Lower leg skin (tissue), 4 donors: ENCODE measurements at regions not wholly inside any gene's neighbourhood (a gene's known extent, or its start where the extent isn't known, plus 50 kb on each side); places are given as distances from the start of the nearest gene placed in this dataset.

Experiments
- DNase-seq, 2 donors: peaks; one replicate each; pipeline ENCODE4 v3.0.0-alpha.2; 2019; ENCODE audit warnings: low spot score in 2 of 2
- H3K4me3 ChIP-seq: fragments of 200-600 bp; sonication (generic); 2 replicates; pipeline ENCODE4 v1.5.1; 2017; ENCODE audit warnings: mild to moderate bottlenecking, low read depth; ENCODE audit not compliant: poor library complexity, severe bottlenecking
- POLR2A ChIP-seq, 2 donors: fragments of 450-650 bp; IDR thresholded peaks; one replicate each; pipeline ENCODE4 v1.6.1; 2016 to 2017; ENCODE audit warnings: antibody characterized with exemption in 2 of 2, mild to moderate bottlenecking in 1 of 2, moderate library complexity in 1 of 2
- whole genome bisulfite sequencing, 2 donors: methylation state at CpG; one replicate each; pipeline ENCODE4 v1.1.5; 2018; 5-methylcytosine and 5-hydroxymethylcytosine counted together
- intact Hi-C: fragments of 100-400 bp; cut with DNase I; formaldehyde crosslinking; loops from one replicate; pipeline ENCODE4 v1.15.0; 2023; ENCODE audit warnings: low total_unique reads
- TF ChIP-seq, protein P1 (sequence below), 3 donors: fragments of 450-650 bp; IDR thresholded peaks; one replicate each; pipeline ENCODE4 v1.5.1; 2016; ENCODE audit warnings: antibody characterized with exemption in 3 of 3, mild to moderate bottlenecking in 3 of 3, moderate library complexity in 2 of 3

DNA sequence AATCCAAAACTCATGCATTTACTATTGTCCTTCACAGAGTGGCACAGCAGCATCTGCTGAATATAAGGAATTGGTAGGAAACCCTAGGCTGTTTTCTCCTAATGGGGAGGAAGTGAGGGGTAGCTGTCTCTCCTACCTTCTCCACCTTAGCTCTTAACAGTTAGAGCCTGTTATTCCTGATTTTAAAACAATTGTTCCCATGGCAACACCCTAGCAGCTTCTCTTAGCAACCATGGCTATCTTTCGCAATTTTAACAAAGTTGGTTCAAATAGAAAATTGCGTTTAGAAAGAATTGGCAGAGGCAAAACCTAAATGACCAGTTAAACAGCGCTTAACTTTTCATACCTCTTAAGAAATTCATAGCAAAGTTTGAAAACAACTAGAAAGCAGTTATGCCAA, 603.4 kb upstream of the AUTS2 start:
- 65 to 74% methylated on average over 3 of the region's 3 CpGs for WGBS, 2 donors
- no peak for DNase-seq
- no peak overlapping the region for H3K4me3 ChIP-seq
- intact Hi-C loops, result no loop called here
- TF ChIP-seq, protein P1, sequence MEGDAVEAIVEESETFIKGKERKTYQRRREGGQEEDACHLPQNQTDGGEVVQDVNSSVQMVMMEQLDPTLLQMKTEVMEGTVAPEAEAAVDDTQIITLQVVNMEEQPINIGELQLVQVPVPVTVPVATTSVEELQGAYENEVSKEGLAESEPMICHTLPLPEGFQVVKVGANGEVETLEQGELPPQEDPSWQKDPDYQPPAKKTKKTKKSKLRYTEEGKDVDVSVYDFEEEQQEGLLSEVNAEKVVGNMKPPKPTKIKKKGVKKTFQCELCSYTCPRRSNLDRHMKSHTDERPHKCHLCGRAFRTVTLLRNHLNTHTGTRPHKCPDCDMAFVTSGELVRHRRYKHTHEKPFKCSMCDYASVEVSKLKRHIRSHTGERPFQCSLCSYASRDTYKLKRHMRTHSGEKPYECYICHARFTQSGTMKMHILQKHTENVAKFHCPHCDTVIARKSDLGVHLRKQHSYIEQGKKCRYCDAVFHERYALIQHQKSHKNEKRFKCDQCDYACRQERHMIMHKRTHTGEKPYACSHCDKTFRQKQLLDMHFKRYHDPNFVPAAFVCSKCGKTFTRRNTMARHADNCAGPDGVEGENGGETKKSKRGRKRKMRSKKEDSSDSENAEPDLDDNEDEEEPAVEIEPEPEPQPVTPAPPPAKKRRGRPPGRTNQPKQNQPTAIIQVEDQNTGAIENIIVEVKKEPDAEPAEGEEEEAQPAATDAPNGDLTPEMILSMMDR (IDR thresholded peaks at IDR 0.05), result no peak
- TF ChIP-seq POLR2A (IDR thresholded peaks at IDR 0.05), result no peak

DNA sequence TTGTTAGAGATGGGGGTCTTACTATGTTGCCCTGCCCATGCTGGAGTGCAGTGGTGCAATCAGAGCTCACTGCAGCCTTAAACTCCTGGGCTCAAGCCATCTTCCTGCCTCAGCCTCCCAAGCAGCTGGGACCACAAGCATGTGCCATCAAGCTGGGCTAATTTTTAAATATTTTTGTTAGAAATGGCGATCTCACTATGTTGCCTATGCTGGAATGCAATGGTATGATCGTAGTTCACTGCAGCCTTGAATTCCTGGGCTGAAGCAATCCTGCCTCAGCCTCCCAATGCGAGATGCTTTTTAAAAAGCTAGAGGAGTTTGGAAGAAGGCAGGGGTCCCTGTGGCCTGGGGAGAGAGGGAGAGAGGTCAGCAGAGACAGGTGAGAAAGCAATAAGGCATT, 600.1 kb upstream of the AUTS2 start:
- intact Hi-C loops, result no loop called here
- WGBS, 2 donors, result 53 to 83% methylated on average over 3 of the region's 3 CpGs
- TF ChIP-seq POLR2A (IDR thresholded peaks at IDR 0.05), result no peak
- TF ChIP-seq, protein P1 (IDR thresholded peaks at IDR 0.05), result no peak
- no peak for DNase-seq
- H3K4me3 ChIP-seq, result no peak overlapping the region

DNA sequence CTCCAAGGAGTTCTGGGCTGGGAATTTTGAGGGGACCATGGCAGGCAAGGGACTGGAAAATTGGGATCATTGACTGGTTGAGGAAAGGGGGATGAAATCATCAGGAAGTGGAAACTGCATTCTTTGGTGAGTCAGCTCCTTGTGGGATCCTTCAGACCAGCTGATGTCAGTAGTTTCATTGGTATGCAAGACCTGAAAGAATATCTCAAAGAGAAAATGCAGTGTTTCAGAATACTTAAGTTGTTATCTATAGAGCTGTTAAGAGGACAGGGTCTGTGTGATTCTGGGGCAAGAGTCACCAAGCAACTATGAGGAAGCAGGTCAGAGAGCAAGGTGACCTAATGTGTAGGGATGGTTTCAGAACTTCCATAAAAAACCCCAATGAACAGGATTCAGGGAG, 595.9 kb upstream of the AUTS2 start:
- H3K4me3 ChIP-seq, result no peak overlapping the region
- TF ChIP-seq, protein P1 (IDR thresholded peaks at IDR 0.05), result no peak
- intact Hi-C loops, result no loop called here
- DNase-seq, result no peak

DNA sequence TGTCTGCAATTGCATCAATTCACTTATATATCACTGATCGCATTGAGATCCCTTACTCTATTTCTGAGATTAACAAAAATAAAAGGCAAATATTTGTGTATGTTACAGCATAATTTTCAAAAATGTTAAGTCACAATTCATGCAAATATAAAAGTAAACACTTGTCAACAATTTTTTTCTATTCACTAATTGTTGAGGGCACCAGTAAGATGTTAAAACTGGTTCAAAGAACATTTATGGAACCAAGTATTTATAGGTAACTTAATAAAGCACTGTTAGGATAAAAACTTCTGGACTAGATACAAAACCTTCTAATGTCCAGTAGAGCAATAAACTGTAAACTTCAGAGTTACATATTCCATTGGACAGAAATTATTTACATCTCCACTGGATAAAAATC, 586.1 kb upstream of the AUTS2 start:
- no peak for DNase-seq
- TF ChIP-seq, protein P1 (IDR thresholded peaks at IDR 0.05), result no peak
- no peak for TF ChIP-seq POLR2A (IDR thresholded peaks at IDR 0.05)
- WGBS, 2 donors, result 94 to 95% methylated on average over 1 of the region's 1 CpG
- no peak overlapping the region for H3K4me3 ChIP-seq
- intact Hi-C loops, result no loop called here

DNA sequence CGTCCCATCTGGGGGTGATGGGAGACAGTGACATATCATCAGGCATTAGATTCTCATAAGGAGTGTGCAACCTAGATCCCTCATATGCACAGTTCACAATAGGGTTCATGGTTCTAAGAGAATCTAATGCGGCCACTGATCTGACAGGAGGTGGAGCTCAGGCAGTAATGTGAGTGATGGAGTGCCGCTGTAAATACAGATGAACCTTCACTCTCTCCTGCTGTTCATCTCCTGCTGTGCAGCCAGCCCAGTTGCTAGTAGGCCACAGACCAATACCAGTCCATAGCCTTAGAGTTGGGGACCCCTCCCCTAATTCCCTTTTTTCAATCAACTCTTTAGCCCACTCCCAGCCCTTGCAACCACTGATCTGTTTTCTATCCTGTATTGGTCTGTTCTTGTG, 581.1 kb upstream of the AUTS2 start:
- peak in 1 of 2 donors; percentile 29 for DNase-seq
- 81 to 97% methylated on average over 3 of the region's 3 CpGs for WGBS, 2 donors
- intact Hi-C loops, result loop anchor here (5.0 kb wide), 1 partner anchor 1675 kb away; no protein-coding TSS in a partner anchor
- TF ChIP-seq, protein P1 (IDR thresholded peaks at IDR 0.05), result no peak
- no peak for TF ChIP-seq POLR2A (IDR thresholded peaks at IDR 0.05)
- no peak overlapping the region for H3K4me3 ChIP-seq

DNA sequence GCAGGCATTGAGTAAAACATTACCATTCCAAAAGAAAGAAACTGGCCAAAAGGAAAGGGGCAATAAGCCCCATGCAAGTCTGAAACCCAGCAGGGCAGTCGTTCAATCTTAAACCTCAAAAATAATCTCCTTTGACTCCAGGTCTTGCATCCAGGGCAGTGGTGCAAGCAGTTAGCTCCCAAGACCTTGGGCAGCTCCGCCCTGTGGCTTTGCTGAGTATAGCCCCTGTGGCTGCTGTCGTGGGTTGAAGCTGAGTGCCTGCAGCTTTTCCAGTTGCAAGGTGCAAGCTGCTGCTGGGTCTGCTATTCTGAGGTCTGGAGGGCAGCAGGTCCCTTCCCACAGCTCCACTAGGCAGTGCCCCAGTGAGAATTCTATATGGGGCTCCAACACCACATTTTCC, 580.1 kb upstream of the AUTS2 start:
- DNase-seq, result no peak
- 61 to 65% methylated on average over 3 of the region's 3 CpGs for WGBS, 2 donors
- no peak overlapping the region for H3K4me3 ChIP-seq
- TF ChIP-seq, protein P1 (IDR thresholded peaks at IDR 0.05), result no peak
- TF ChIP-seq POLR2A (IDR thresholded peaks at IDR 0.05), result no peak
- intact Hi-C loops, result loop anchor here (5.0 kb wide), 1 partner anchor 1676 kb away; no protein-coding TSS in a partner anchor
